ENCODE measurements at regions not wholly inside any gene's neighbourhood (a gene's known extent, or its start where the extent isn't known, plus 50 kb on each side); places are given as distances from the start of the nearest gene placed in this dataset.

- DNase-seq = no peak
Measured at GRCh38 chr2:120959426-120959825, 223.8 kb downstream of the GLI2 start.

- DNase-seq = no peak
Measured at GRCh38 chr2:120960770-120961366, 225.2 kb downstream of the GLI2 start.

GRCh38 chr2:120961396-120961795, 225.7 kb downstream of the GLI2 start:
- DNase-seq = no peak

GRCh38 chr2:120963997-120964705, 228.5 kb downstream of the GLI2 start:
- DNase-seq = no peak

GRCh38 chr2:120964819-120965218, 229.2 kb downstream of the GLI2 start:
- no peak for DNase-seq

GRCh38 chr2:120966510-120967254, 231.0 kb downstream of the GLI2 start:
- DNase-seq = no peak

GRCh38 chr2:120968307-120969015, 232.8 kb downstream of the GLI2 start:
- no peak for DNase-seq

GRCh38 chr2:120969613-120970355, 234.1 kb downstream of the GLI2 start:
- DNase-seq = no peak

- DNase-seq = no peak
Measured at GRCh38 chr2:120971866-120972265, 236.2 kb downstream of the GLI2 start.

GRCh38 chr2:120972286-120972685, 236.6 kb downstream of the GLI2 start:
- DNase-seq = no peak

- DNase-seq = no peak
Measured at GRCh38 chr2:120973196-120973595, 237.5 kb downstream of the GLI2 start.

GRCh38 chr2:120974950-120975349, 239.3 kb downstream of the GLI2 start:
- DNase-seq = no peak

GRCh38 chr2:120976501-120977307, 241.0 kb downstream of the GLI2 start:
- DNase-seq = no peak

GRCh38 chr2:120977582-120978358, 242.1 kb downstream of the GLI2 start:
- DNase-seq = no peak

GRCh38 chr2:120978359-120979050, 242.8 kb downstream of the GLI2 start:
- no peak for DNase-seq

- no peak for DNase-seq
Measured at GRCh38 chr2:120979398-120979797, 243.7 kb downstream of the GLI2 start.

- DNase-seq = no peak
Measured at GRCh38 chr2:120979921-120980320, 244.3 kb downstream of the GLI2 start.

- DNase-seq = no peak
Measured at GRCh38 chr2:120981443-120981842, 245.8 kb downstream of the GLI2 start.

- no peak for DNase-seq
Measured at GRCh38 chr2:120982598-120982997, 246.9 kb downstream of the GLI2 start.

GRCh38 chr2:120983344-120983743, 247.7 kb downstream of the GLI2 start:
- peak; percentile 19 for DNase-seq
